Skeletal muscle cell (primary cell): ENCODE measurements at regions not wholly inside any gene's neighbourhood (a gene's known extent, or its start where the extent isn't known, plus 50 kb on each side); places are given as distances from the start of the nearest gene placed in this dataset.
"Not testable (repeated sequence)": the region's sequence is repeated elsewhere in the genome, so short reads cannot be mapped to it uniquely, and the experiment has no call there.

Experiments used
- DNase-seq: peaks from one replicate; pipeline ENCODE4 v3.0.0-alpha.2; 2010; ENCODE audit warnings: low read depth
- H3K4me3 ChIP-seq: 2 replicates; pipeline ENCODE4 v1.5.1; 2011; ENCODE audit warnings: low read depth, mild to moderate bottlenecking, control low read depth, low read length, moderate library complexity

- no peak for DNase-seq
Observed at GRCh38 chr7:46292741-46293140, 371.7 kb upstream of the IGFBP3 start.

GRCh38 chr7:46291601-46292150 is 370.6 kb upstream of the IGFBP3 start:
- no peak overlapping the region for H3K4me3 ChIP-seq
- peak; percentile 94 for DNase-seq

More at GRCh38 chr7:46292741-46293140, 371.7 kb upstream of the IGFBP3 start:
- no peak overlapping the region for H3K4me3 ChIP-seq

GRCh38 chr7:46291050-46291438 is 370.0 kb upstream of the IGFBP3 start:
- no peak overlapping the region for H3K4me3 ChIP-seq
- peak; percentile 73 for DNase-seq

- no peak overlapping the region for H3K4me3 ChIP-seq
- no peak for DNase-seq
Observed at GRCh38 chr7:46290374-46291049, 369.4 kb upstream of the IGFBP3 start.

- H3K4me3 ChIP-seq = no peak overlapping the region
- DNase-seq = no peak
Observed at GRCh38 chr7:46288861-46289260, 367.8 kb upstream of the IGFBP3 start.

GRCh38 chr7:46288010-46288409 is 366.9 kb upstream of the IGFBP3 start:
- DNase-seq = no peak

GRCh38 chr7:46286957-46287356 is 365.9 kb upstream of the IGFBP3 start:
- no peak for DNase-seq
- no peak overlapping the region for H3K4me3 ChIP-seq

More at GRCh38 chr7:46288010-46288409, 366.9 kb upstream of the IGFBP3 start:
- H3K4me3 ChIP-seq = no peak overlapping the region

- H3K4me3 ChIP-seq = no peak overlapping the region
- no peak for DNase-seq
Observed at GRCh38 chr7:46286356-46286755, 365.3 kb upstream of the IGFBP3 start.

- no peak for DNase-seq
- H3K4me3 ChIP-seq = no peak overlapping the region
Observed at GRCh38 chr7:46285878-46286277, 364.8 kb upstream of the IGFBP3 start.

GRCh38 chr7:46283852-46284251 is 362.8 kb upstream of the IGFBP3 start:
- DNase-seq = no peak
- H3K4me3 ChIP-seq = no peak overlapping the region

- DNase-seq = no peak
- no peak overlapping the region for H3K4me3 ChIP-seq
Observed at GRCh38 chr7:46282155-46282554, 361.1 kb upstream of the IGFBP3 start.

- DNase-seq = no peak
- no peak overlapping the region for H3K4me3 ChIP-seq
Observed at GRCh38 chr7:46281071-46281470, 360.0 kb upstream of the IGFBP3 start.

GRCh38 chr7:46279290-46279689 is 358.2 kb upstream of the IGFBP3 start:
- DNase-seq = no peak

GRCh38 chr7:46264646-46265045 is 343.6 kb upstream of the IGFBP3 start:
- no peak for DNase-seq

More at GRCh38 chr7:46279290-46279689, 358.2 kb upstream of the IGFBP3 start:
- no peak overlapping the region for H3K4me3 ChIP-seq

GRCh38 chr7:46261638-46262037 is 340.6 kb upstream of the IGFBP3 start:
- not testable (repeated sequence) for H3K4me3 ChIP-seq, DNase-seq

More at GRCh38 chr7:46264646-46265045, 343.6 kb upstream of the IGFBP3 start:
- H3K4me3 ChIP-seq = no peak overlapping the region

- DNase-seq = no peak
- H3K4me3 ChIP-seq = no peak overlapping the region
Observed at GRCh38 chr7:46259947-46260346, 338.9 kb upstream of the IGFBP3 start.

- no peak overlapping the region for H3K4me3 ChIP-seq
- DNase-seq = peak; percentile 72
Observed at GRCh38 chr7:46257761-46258448, 336.8 kb upstream of the IGFBP3 start.

- DNase-seq = no peak
- no peak overlapping the region for H3K4me3 ChIP-seq
Observed at GRCh38 chr7:46256870-46257661, 336.0 kb upstream of the IGFBP3 start.

GRCh38 chr7:46253520-46253919 is 332.4 kb upstream of the IGFBP3 start:
- DNase-seq = no peak
- no peak overlapping the region for H3K4me3 ChIP-seq

- DNase-seq = no peak
- H3K4me3 ChIP-seq = no peak overlapping the region
Observed at GRCh38 chr7:46247664-46248063, 326.6 kb upstream of the IGFBP3 start.
